GM12878 (cell line): ENCODE measurements at regions not wholly inside any gene's neighbourhood (a gene's known extent, or its start where the extent isn't known, plus 50 kb on each side); places are given as distances from the start of the nearest gene placed in this dataset.

Experiments used
- ATAC-seq: fragments of 200-7000 bp; cut with Tn5 transposase; 3 replicates; pipeline ENCODE4 v1.9.1; 2020; ENCODE audit warnings: mild to moderate bottlenecking, moderate library complexity
- BruUV-seq: library from RNA; stranded (reverse); fragments of 400-500 nt; replicated peaks from 2 replicates; lab custom pipeline; 2021; lab: Mats Ljungman, UMichigan
- CTCF ChIA-PET: fragments of 300-600 bp; sonication (Branson Sonifier 250); formaldehyde crosslinking; extraction: SDS; loops from one replicate; lab custom pipeline; 2021; ENCODE audit warnings: inconsistent platforms; lab: Yijun Ruan, JAX
- POLR2A ChIA-PET: fragments of 350-600 bp; formaldehyde crosslinking; extraction: SDS; loops from one replicate; lab custom pipeline; 2021; ENCODE audit warnings: inconsistent platforms; lab: Charles Lee
- RAD21 ChIA-PET: fragments of 300-600 bp; sonication (Branson Sonifier 250); formaldehyde crosslinking; loops from one replicate; lab custom pipeline; 2023; ENCODE audit warnings: antibody characterized with exemption; ENCODE audit not compliant: unreplicated experiment; lab: Charles Lee
- SMC1A ChIA-PET: fragments of 300-600 bp; sonication (Branson Sonifier 250); formaldehyde crosslinking; loops from one replicate; lab custom pipeline; 2023; ENCODE audit not compliant: unreplicated experiment, uncharacterized antibody; lab: Charles Lee
- DNase-seq: peaks from one replicate; pipeline ENCODE4 v3.0.0-alpha.2; 2011; ENCODE audit warnings: low read depth, low spot score
- FAIRE-seq: peaks from 3 replicates; lab custom pipeline; 2011; peaks lifted over from hg19 to GRCh38; lab: Jason Lieb, UNC
- H2AFZ ChIP-seq: 2 replicates; pipeline ENCODE4 v1.6.0; 2011; ENCODE audit warnings: low read depth, low read length, control low read depth; ENCODE audit not compliant: control insufficient read depth
- H3K27ac ChIP-seq: 2 replicates; pipeline ENCODE4 v1.5.1; 2011; ENCODE audit warnings: control low read depth; ENCODE audit not compliant: control insufficient read depth, insufficient read depth
- H3K27me3 ChIP-seq, 2 experiments: replicated peaks in 1 of 2; 2 replicates each; pipeline versions ENCODE4 v1.6.0 to v1.6.1; 2011; ENCODE audit warnings: low read length in 1 of 2; ENCODE audit not compliant: control insufficient read depth in 2 of 2, insufficient read depth in 2 of 2
- H3K36me3 ChIP-seq, 2 experiments: 2 replicates each; pipeline ENCODE4 v1.5.1; 2011; ENCODE audit warnings: low read length in 1 of 2; ENCODE audit not compliant: control insufficient read depth in 2 of 2, insufficient read depth in 2 of 2
- H3K4me1 ChIP-seq: 2 replicates; pipeline ENCODE4 v1.6.1; 2011; ENCODE audit warnings: mild to moderate bottlenecking, low read length, moderate library complexity, mixed read lengths; ENCODE audit not compliant: control insufficient read depth, insufficient read depth
- H3K4me2 ChIP-seq: 2 replicates; pipeline ENCODE4 v1.6.0; 2011; ENCODE audit warnings: control low read depth; ENCODE audit not compliant: control insufficient read depth, insufficient read depth
- H3K4me3 ChIP-seq: fragments of 200-600 bp; sonication (generic); 2 replicates; pipeline ENCODE4 v1.5.1; 2016
- H3K79me2 ChIP-seq: 2 replicates; pipeline ENCODE4 v1.6.0; 2011; ENCODE audit warnings: low read length; ENCODE audit not compliant: control insufficient read depth, insufficient read depth
- H3K9ac ChIP-seq: 2 replicates; pipeline ENCODE4 v1.8.0; 2011; ENCODE audit warnings: low read length, control low read depth, mixed read lengths; ENCODE audit not compliant: control insufficient read depth, insufficient read depth
- H3K9me3 ChIP-seq: replicated peaks from 3 replicates; pipeline ENCODE4 v1.5.1; 2011; ENCODE audit warnings: mild to moderate bottlenecking, low read length; ENCODE audit not compliant: control insufficient read depth, insufficient read depth
- H4K20me1 ChIP-seq: 2 replicates; pipeline ENCODE4 v1.6.0; 2011; ENCODE audit not compliant: control insufficient read depth, insufficient read depth
- E4F1 ChIP-seq: fragments of 450-650 bp; IDR thresholded peaks from 2 replicates; pipeline ENCODE4 v1.6.1; 2018; ENCODE audit warnings: borderline replicate concordance, mild to moderate bottlenecking; ENCODE audit not compliant: partially characterized antibody
- IKZF1 ChIP-seq: fragments of 450-650 bp; conservative IDR thresholded peaks from 2 replicates; pipeline ENCODE4 v1.6.1; 2017; ENCODE audit warnings: antibody characterized with exemption, mild to moderate bottlenecking
- MYC ChIP-seq: IDR thresholded peaks from 2 replicates; pipeline ENCODE4 v1.6.1; 2011; ENCODE audit warnings: mild to moderate bottlenecking, low read length, moderate library complexity, inconsistent platforms; ENCODE audit not compliant: insufficient read depth, insufficient replicate concordance, insufficient read length, severe bottlenecking
- NR2C1 ChIP-seq: fragments of 450-650 bp; IDR thresholded peaks from 2 replicates; pipeline ENCODE4 v1.6.1; 2017; ENCODE audit warnings: antibody characterized with exemption, mild to moderate bottlenecking, moderate library complexity
- YBX1 ChIP-seq: fragments of 450-650 bp; IDR thresholded peaks from 2 replicates; pipeline ENCODE4 v1.6.1; 2016; ENCODE audit warnings: antibody characterized with exemption
- ZBTB11 ChIP-seq: fragments of 450-650 bp; formaldehyde crosslinking; IDR thresholded peaks from 2 replicates; pipeline ENCODE4 v1.5.0; 2022; ENCODE audit warnings: mild to moderate bottlenecking, missing genetic modification characterization
- ZNF24 ChIP-seq: fragments of 450-650 bp; IDR thresholded peaks from 2 replicates; pipeline ENCODE4 v1.6.1; 2017; ENCODE audit warnings: antibody characterized with exemption, mild to moderate bottlenecking
- WGBS: methylation state at CpG from one replicate; pipeline ENCODE4 v1.1.6; 2016; ENCODE audit warnings: low lambda C conversion rate; ENCODE audit not compliant: insufficient replicate concordance, insufficient coverage; ENCODE audit errors: missing lambda C conversion rate; 5-methylcytosine and 5-hydroxymethylcytosine counted together
- in situ Hi-C: fragments of 300-500 bp; cut with MboI; formaldehyde crosslinking; loops from 9 replicates; pipeline ENCODE4 v1.14.3; 2018; ENCODE audit warnings: mixed read lengths
- intact Hi-C: fragments of 100-400 bp; cut with micrococcal nuclease; formaldehyde crosslinking; loops from one replicate; pipeline ENCODE4 v1.14.2; 2022; ENCODE audit not compliant: unreplicated experiment

- TF ChIP-seq E4F1, result no peak
- no peak for TF ChIP-seq NR2C1
- no peak for TF ChIP-seq MYC
- TF ChIP-seq, all 136 proteins: peak for 0
These were observed 102.9 kb downstream of the CETN3 start (continued) for GRCh38 chr5:90306613-90307012.

GRCh38 chr5:90305041-90305720 is 104.4 kb downstream of the CETN3 start:
- no TSS peak for BruUV-seq
- no peak overlapping the region for H3K27ac ChIP-seq
- DNase-seq (no peak), FAIRE-seq (no peak), ATAC-seq (no peak)
- POLR2A ChIA-PET, result no interaction called here
- H3K27me3 ChIP-seq, result no peaks in the 10 kb centered on the region
- in situ Hi-C loops (no loop called here), intact Hi-C loops (loop anchor here (5.0 kb wide), 1 partner anchor 67 kb away; no protein-coding TSS in a partner anchor)
- no peaks in the 10 kb centered on the region for H3K79me2 ChIP-seq
- WGBS, result 37% methylated on average over 3 of the region's 3 CpGs
- no peaks in the 10 kb centered on the region for H3K4me1 ChIP-seq
- SMC1A ChIA-PET, result interaction anchor here (0.6 to 1.5 kb wide), 6 partner anchors 12 to 584 kb away, joined by 3 to 7 read pairs (median 4); no protein-coding TSS in a partner anchor
- no peaks in the 10 kb centered on the region for H3K9me3 ChIP-seq
- no peak overlapping the region for H3K4me3 ChIP-seq
- H3K4me2 ChIP-seq, result no peak overlapping the region
- CTCF ChIA-PET, result interaction anchor here (0.6 to 1.7 kb wide), 4 partner anchors 19 to 365 kb away, joined by 3 read pairs; no protein-coding TSS in a partner anchor
- H2AFZ ChIP-seq, result 0 out of 2 replicates have a peak overlapping the region, but pooled peaks have one; percentile 24
- no peaks in the 10 kb centered on the region for H3K36me3 ChIP-seq
- RAD21 ChIA-PET, result interaction anchor here (0.9 kb wide), 1 partner anchor 32 kb away, joined by 3 read pairs; no protein-coding TSS in a partner anchor
- H4K20me1 ChIP-seq, result no peaks in the 10 kb centered on the region
- TF ChIP-seq YBX1, result no peak
- no peak for TF ChIP-seq ZBTB11
- TF ChIP-seq IKZF1, result no peak
- TF ChIP-seq ZNF24, result no peak
- H3K9ac ChIP-seq, result no peak overlapping the region
